Neural cell (in vitro differentiated cells): ENCODE measurements at regions not wholly inside any gene's neighbourhood (a gene's known extent, or its start where the extent isn't known, plus 50 kb on each side); places are given as distances from the start of the nearest gene placed in this dataset.

Experiments
- H2AFZ ChIP-seq: fragments of 200-600, 300-800 bp; sonication (generic), shearing (Covaris generic); 2 replicates; pipeline ENCODE4 v1.6.0; 2014; ENCODE audit warnings: low read depth, mild to moderate bottlenecking, antibody characterized with exemption, low read length, moderate library complexity
- H3F3A ChIP-seq: fragments of 200-600 bp; shearing (Covaris generic); 2 replicates; pipeline ENCODE4 v1.6.1; 2016; ENCODE audit warnings: mild to moderate bottlenecking, moderate library complexity, mixed read lengths, antibody characterized with exemption, low read length; ENCODE audit not compliant: insufficient read depth, poor library complexity, severe bottlenecking
- H3K27ac ChIP-seq: fragments of 200-600, 300-800 bp; sonication (generic), shearing (Covaris generic); 2 replicates; pipeline ENCODE4 v1.5.1; 2014; ENCODE audit warnings: mild to moderate bottlenecking, low read length, moderate library complexity
- H3K27me3 ChIP-seq: fragments of 300-800, 200-600 bp; sonication (generic), shearing (Covaris generic); 2 replicates; pipeline ENCODE4 v1.6.0; 2014; ENCODE audit warnings: mild to moderate bottlenecking, low read depth, low read length, moderate library complexity; ENCODE audit not compliant: insufficient read depth
- H3K36me3 ChIP-seq: fragments of 300-800, 200-600 bp; sonication (generic), shearing (Covaris generic); 2 replicates; pipeline ENCODE4 v1.5.1; 2014; ENCODE audit warnings: mild to moderate bottlenecking, antibody characterized with exemption, low read length, moderate library complexity; ENCODE audit not compliant: insufficient read depth
- H3K4me2 ChIP-seq: fragments of 300-800, 200-600 bp; sonication (generic), shearing (Covaris generic); 2 replicates; pipeline ENCODE4 v1.6.0; 2014; ENCODE audit warnings: mild to moderate bottlenecking, low read length
- H3K4me3 ChIP-seq: fragments of 300-800, 200-600 bp; sonication (generic), shearing (Covaris generic); 2 replicates; pipeline ENCODE4 v1.5.1; 2014; ENCODE audit warnings: mild to moderate bottlenecking, low read length, moderate library complexity
- H3K79me2 ChIP-seq: fragments of 200-600 bp; shearing (Covaris generic); replicated peaks from 2 replicates; pipeline ENCODE4 v1.6.0; 2014; ENCODE audit warnings: mild to moderate bottlenecking, low read length, moderate library complexity; ENCODE audit not compliant: insufficient read depth
- H3K9ac ChIP-seq: fragments of 300-800, 200-600 bp; sonication (generic), shearing (Covaris generic); 2 replicates; pipeline ENCODE4 v1.6.1; 2016; ENCODE audit warnings: mild to moderate bottlenecking, low read length, mixed read lengths
- H3K9me2 ChIP-seq: fragments of 200-600 bp; shearing (Covaris generic); 2 replicates; pipeline ENCODE4 v1.6.1; 2016; ENCODE audit warnings: mild to moderate bottlenecking, low read length, mixed read lengths; ENCODE audit not compliant: insufficient read depth
- H3K9me3 ChIP-seq: fragments of 200-600, 300-800 bp; sonication (generic), shearing (Covaris generic); 2 replicates; pipeline ENCODE4 v1.6.1; 2016; ENCODE audit warnings: mild to moderate bottlenecking, mixed run types, low read length, moderate library complexity, mixed read lengths
- H4K20me1 ChIP-seq: fragments of 200-600 bp; shearing (Covaris generic); 2 replicates; pipeline ENCODE4 v1.6.1; 2016; ENCODE audit warnings: mild to moderate bottlenecking, mixed run types; ENCODE audit not compliant: insufficient read depth
- CTCF ChIP-seq: fragments of 450-650 bp; IDR thresholded peaks from 2 replicates; pipeline ENCODE4 v1.5.1; 2014; ENCODE audit warnings: antibody characterized with exemption, mild to moderate bottlenecking, moderate library complexity; ENCODE audit not compliant: poor library complexity, severe bottlenecking
- EP300 ChIP-seq: fragments of 450-650 bp; conservative IDR thresholded peaks from 2 replicates; pipeline ENCODE4 v1.6.1; 2014; ENCODE audit warnings: antibody characterized with exemption, mild to moderate bottlenecking, moderate library complexity; ENCODE audit not compliant: poor library complexity, severe bottlenecking
- EZH2 ChIP-seq: fragments of 200-600, 300-800 bp; shearing (Covaris generic), sonication (generic); IDR thresholded peaks from 2 replicates; pipeline ENCODE4 v1.6.1; 2014; ENCODE audit warnings: antibody characterized with exemption, low read length, borderline replicate concordance, mild to moderate bottlenecking; ENCODE audit not compliant: insufficient read depth, poor library complexity, severe bottlenecking
- MXI1 ChIP-seq: fragments of 450-650 bp; conservative IDR thresholded peaks from 2 replicates; pipeline ENCODE4 v1.6.1; 2014; ENCODE audit warnings: antibody characterized with exemption, mild to moderate bottlenecking; ENCODE audit not compliant: poor library complexity, severe bottlenecking
- POLR2AphosphoS5 ChIP-seq: IDR thresholded peaks from 2 replicates; pipeline ENCODE4 v1.6.1; 2012
- RAD21 ChIP-seq: fragments of 450-650 bp; conservative IDR thresholded peaks from 2 replicates; pipeline ENCODE4 v1.6.1; 2014; ENCODE audit warnings: antibody characterized with exemption, mild to moderate bottlenecking, moderate library complexity
- REST ChIP-seq: IDR thresholded peaks from 2 replicates; pipeline ENCODE4 v1.6.1; 2012; ENCODE audit warnings: borderline replicate concordance
- SMC3 ChIP-seq: fragments of 450-650 bp; conservative IDR thresholded peaks from 2 replicates; pipeline ENCODE4 v1.6.1; 2014; ENCODE audit warnings: antibody characterized with exemption, mild to moderate bottlenecking, moderate library complexity; ENCODE audit not compliant: poor library complexity
- TAF1 ChIP-seq: IDR thresholded peaks from 2 replicates; pipeline ENCODE4 v1.6.1; 2012; ENCODE audit warnings: low read depth

- H3K79me2 ChIP-seq: no peaks in the 10 kb centered on the region
- no peaks in the 10 kb centered on the region for H3K36me3 ChIP-seq
- no peak overlapping the region for H3K4me3 ChIP-seq
- no peaks in the 10 kb centered on the region for H3K27me3 ChIP-seq
- no peaks in the 10 kb centered on the region for H3K9me3 ChIP-seq
- TF ChIP-seq CTCF: no peak
- TF ChIP-seq SMC3: no peak
- no peak for TF ChIP-seq MXI1
- no peak for TF ChIP-seq RAD21
- TF ChIP-seq EP300: no peak
- TF ChIP-seq EZH2: no peak
- no peak overlapping the region for H3K27ac ChIP-seq
- no peaks in the 10 kb centered on the region for H3K9me2 ChIP-seq
- H3K4me2 ChIP-seq: no peak overlapping the region
- H3F3A ChIP-seq: no peaks in the 10 kb centered on the region
- no peak overlapping the region for H3K9ac ChIP-seq
- no peaks in the 10 kb centered on the region for H4K20me1 ChIP-seq
- H2AFZ ChIP-seq: no peak overlapping the region
Measured at GRCh38 chr18:54031243-54031642, 193.2 kb downstream of the MBD2 start.

- H3K9me3 ChIP-seq: no peaks in the 10 kb centered on the region
- H3K79me2 ChIP-seq: no peaks in the 10 kb centered on the region
- no peaks in the 10 kb centered on the region for H4K20me1 ChIP-seq
- H3K9ac ChIP-seq: no peak overlapping the region
- H3K4me2 ChIP-seq: no peak overlapping the region
- H3K27me3 ChIP-seq: no peaks in the 10 kb centered on the region
- no peaks in the 10 kb centered on the region for H3K9me2 ChIP-seq
- H3F3A ChIP-seq: no peaks in the 10 kb centered on the region
- H2AFZ ChIP-seq: no peak overlapping the region
- no peak overlapping the region for H3K4me3 ChIP-seq
- no peak overlapping the region for H3K27ac ChIP-seq
- TF ChIP-seq MXI1 (no peak), TAF1 (no peak), CTCF (no peak), REST (no peak), SMC3 (no peak), RAD21 (no peak), EZH2 (no peak), POLR2AphosphoS5 (no peak), EP300 (no peak)
- H3K36me3 ChIP-seq: no peaks in the 10 kb centered on the region
Measured at GRCh38 chr18:54030434-54030833, 194.0 kb downstream of the MBD2 start.
